ENCODE measurements at regions not wholly inside any gene's neighbourhood (a gene's known extent, or its start where the extent isn't known, plus 50 kb on each side); places are given as distances from the start of the nearest gene placed in this dataset.

- Histone ChIP-seq H3K27me3 (ENCODE audit: control insufficient read depth, insufficient read depth, low read length) (no peaks in the 10 kb centered on the region), H3K36me3 (replicated peaks; ENCODE audit: control insufficient read depth, insufficient read depth, low read length) (no peaks in the 10 kb centered on the region), H3K4me3 (ENCODE audit: insufficient read depth, low read depth, low read length) (no peak overlapping the region)
- DNase-seq, result no peak
These were observed 233.7 kb downstream of the TFCP2L1 start for GRCh38 chr2:121051311-121051710.

GRCh38 chr2:121052023-121052422 is 233.0 kb downstream of the TFCP2L1 start:
- Histone ChIP-seq H3K36me3 (replicated peaks; ENCODE audit: control insufficient read depth, insufficient read depth, low read length) (no peaks in the 10 kb centered on the region), H3K27me3 (ENCODE audit: control insufficient read depth, insufficient read depth, low read length) (no peaks in the 10 kb centered on the region), H3K4me3 (ENCODE audit: insufficient read depth, low read depth, low read length) (no peak overlapping the region)
- peak; percentile 28 for DNase-seq

DNA sequence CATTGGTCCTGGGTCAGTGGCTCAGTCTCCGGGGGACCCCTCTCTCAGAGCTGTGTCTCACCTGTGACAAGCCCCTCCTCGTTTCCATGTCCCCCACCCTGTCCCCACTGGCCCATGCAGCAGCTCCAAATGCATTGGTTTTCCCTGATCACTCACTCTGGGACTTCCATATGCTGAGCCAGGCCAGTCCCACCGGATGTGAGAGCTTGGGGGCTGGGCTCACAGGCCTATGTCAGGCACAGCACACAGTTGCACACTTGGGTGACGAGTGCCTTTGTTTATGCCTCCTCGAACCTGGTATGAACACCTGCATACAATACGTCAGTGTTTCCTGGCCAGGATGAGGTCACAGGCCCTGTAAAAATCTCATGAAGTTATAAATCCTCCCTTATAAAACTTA is 232.5 kb downstream of the TFCP2L1 start:
- no peaks in the 10 kb centered on the region for H3K36me3 ChIP-seq (replicated peaks; ENCODE audit: control insufficient read depth, insufficient read depth, low read length)
- no peak overlapping the region for H3K4me3 ChIP-seq (ENCODE audit: insufficient read depth, low read depth, low read length)
- DNase-seq, result no peak
- no peaks in the 10 kb centered on the region for H3K27me3 ChIP-seq (ENCODE audit: control insufficient read depth, insufficient read depth, low read length)

DNA sequence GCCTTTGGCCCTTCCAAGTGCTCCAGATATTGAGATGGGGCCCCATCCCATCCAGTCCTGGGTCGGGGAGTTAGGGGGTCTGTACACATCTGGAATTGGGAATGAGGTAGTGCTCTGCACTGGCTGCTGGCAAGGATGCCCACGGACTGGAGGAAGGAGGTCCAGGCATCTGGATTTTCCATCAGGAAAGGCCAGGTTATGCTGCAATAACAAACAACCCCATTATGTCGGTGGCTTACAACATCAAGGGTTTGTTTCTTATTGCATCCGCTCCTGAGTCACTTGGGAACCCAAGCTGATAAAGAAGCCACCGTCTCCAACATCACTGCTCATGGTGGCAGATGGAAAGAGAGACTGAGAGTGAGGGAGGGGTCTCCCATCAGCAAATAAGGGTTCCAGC is 229.9 kb downstream of the TFCP2L1 start:
- H3K27me3 ChIP-seq (ENCODE audit: control insufficient read depth, insufficient read depth, low read length), result no peaks in the 10 kb centered on the region
- no peaks in the 10 kb centered on the region for H3K36me3 ChIP-seq (replicated peaks; ENCODE audit: control insufficient read depth, insufficient read depth, low read length)
- DNase-seq, result no peak
- H3K4me3 ChIP-seq (ENCODE audit: insufficient read depth, low read depth, low read length), result no peak overlapping the region

GRCh38 chr2:121055501-121055900 is 229.5 kb downstream of the TFCP2L1 start:
- no peak for DNase-seq
- Histone ChIP-seq H3K27me3 (ENCODE audit: control insufficient read depth, insufficient read depth, low read length) (no peaks in the 10 kb centered on the region), H3K4me3 (ENCODE audit: insufficient read depth, low read depth, low read length) (no peak overlapping the region), H3K36me3 (replicated peaks; ENCODE audit: control insufficient read depth, insufficient read depth, low read length) (no peaks in the 10 kb centered on the region)

GRCh38 chr2:121058852-121059558 is 226.0 kb downstream of the TFCP2L1 start:
- Histone ChIP-seq H3K4me3 (ENCODE audit: insufficient read depth, low read depth, low read length) (no peak overlapping the region), H3K36me3 (replicated peaks; ENCODE audit: control insufficient read depth, insufficient read depth, low read length) (no peaks in the 10 kb centered on the region), H3K27me3 (ENCODE audit: control insufficient read depth, insufficient read depth, low read length) (no peaks in the 10 kb centered on the region)
- no peak for DNase-seq

- Histone ChIP-seq H3K27me3 (ENCODE audit: control insufficient read depth, insufficient read depth, low read length) (no peaks in the 10 kb centered on the region), H3K4me3 (ENCODE audit: insufficient read depth, low read depth, low read length) (no peak overlapping the region)
- no peak for DNase-seq
These were observed 225.1 kb downstream of the TFCP2L1 start for GRCh38 chr2:121059651-121060649.

GRCh38 chr2:121061633-121062032 is 223.4 kb downstream of the TFCP2L1 start:
- Histone ChIP-seq H3K36me3 (replicated peaks; ENCODE audit: control insufficient read depth, insufficient read depth, low read length) (no peaks in the 10 kb centered on the region), H3K27me3 (ENCODE audit: control insufficient read depth, insufficient read depth, low read length) (no peaks in the 10 kb centered on the region; the same call in 1 of the 2 replicates), H3K4me3 (ENCODE audit: insufficient read depth, low read depth, low read length) (no peak overlapping the region)
- DNase-seq, result no peak

More at GRCh38 chr2:121059651-121060649, 225.1 kb downstream of the TFCP2L1 start:
- no peaks in the 10 kb centered on the region for H3K36me3 ChIP-seq (replicated peaks; ENCODE audit: control insufficient read depth, insufficient read depth, low read length)

GRCh38 chr2:121063471-121063870 is 221.5 kb downstream of the TFCP2L1 start:
- DNase-seq, result no peak
- Histone ChIP-seq H3K27me3 (ENCODE audit: control insufficient read depth, insufficient read depth, low read length) (no peaks in the 10 kb centered on the region; the same call in 1 of the 2 replicates), H3K4me3 (ENCODE audit: insufficient read depth, low read depth, low read length) (no peak overlapping the region), H3K36me3 (replicated peaks; ENCODE audit: control insufficient read depth, insufficient read depth, low read length) (no peaks in the 10 kb centered on the region)

- Histone ChIP-seq H3K36me3 (replicated peaks; ENCODE audit: control insufficient read depth, insufficient read depth, low read length) (no peaks in the 10 kb centered on the region), H3K4me3 (ENCODE audit: insufficient read depth, low read depth, low read length) (no peak overlapping the region), H3K27me3 (ENCODE audit: control insufficient read depth, insufficient read depth, low read length) (no peaks in the 10 kb centered on the region; the same call in 1 of the 2 replicates)
- DNase-seq, result no peak
These were observed 220.8 kb downstream of the TFCP2L1 start for GRCh38 chr2:121064186-121064585.

DNA sequence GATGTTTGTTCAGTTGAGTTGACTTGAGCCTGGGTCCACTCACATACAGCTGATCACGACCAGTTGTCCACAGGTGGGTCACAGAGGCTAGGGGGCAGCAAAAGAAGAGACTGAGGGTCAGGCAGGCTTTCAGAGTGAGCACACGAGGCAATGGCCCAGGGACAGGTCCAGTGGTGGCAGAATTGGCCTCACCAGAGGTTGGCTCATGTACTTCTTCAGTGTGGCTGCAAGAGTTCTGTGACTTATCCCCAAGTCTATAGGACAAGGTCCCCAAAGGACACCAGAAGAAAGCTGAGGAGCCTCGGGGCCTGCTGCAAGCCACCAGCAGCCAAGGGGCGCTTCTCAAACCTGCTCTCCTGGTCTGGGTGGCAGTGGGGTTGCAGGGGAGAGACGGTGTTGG is 219.8 kb downstream of the TFCP2L1 start:
- H3K4me3 ChIP-seq (ENCODE audit: insufficient read depth, low read depth, low read length), result no peak overlapping the region
- DNase-seq, result no peak
- no peaks in the 10 kb centered on the region for H3K36me3 ChIP-seq (replicated peaks; ENCODE audit: control insufficient read depth, insufficient read depth, low read length)
- no peaks in the 10 kb centered on the region; the same call in 1 of the 2 replicates for H3K27me3 ChIP-seq (ENCODE audit: control insufficient read depth, insufficient read depth, low read length)

DNA sequence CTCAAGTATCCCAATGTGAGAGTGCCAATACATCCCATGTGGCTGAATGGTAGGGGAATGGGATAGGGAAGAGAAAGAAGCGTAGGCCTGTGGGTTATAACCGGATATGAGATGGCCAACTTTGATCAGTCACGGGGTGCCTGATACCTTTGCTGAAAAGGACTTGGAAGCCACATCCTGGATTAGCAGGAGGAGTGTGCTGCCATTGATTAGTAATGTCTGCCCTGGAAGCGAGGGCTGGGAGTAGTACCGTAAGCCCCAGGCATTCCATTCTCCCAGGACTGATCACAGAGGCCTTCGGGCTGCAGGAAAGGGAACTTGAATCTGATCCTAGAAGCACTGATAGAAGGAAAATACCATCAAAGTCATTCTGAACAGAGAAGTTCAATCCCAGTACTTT is 218.5 kb downstream of the TFCP2L1 start:
- H3K36me3 ChIP-seq (replicated peaks; ENCODE audit: control insufficient read depth, insufficient read depth, low read length), result no peaks in the 10 kb centered on the region
- no peak overlapping the region for H3K4me3 ChIP-seq (ENCODE audit: insufficient read depth, low read depth, low read length)
- no peaks in the 10 kb centered on the region; the same call in 1 of the 2 replicates for H3K27me3 ChIP-seq (ENCODE audit: control insufficient read depth, insufficient read depth, low read length)
- DNase-seq, result peak; percentile 86

DNA sequence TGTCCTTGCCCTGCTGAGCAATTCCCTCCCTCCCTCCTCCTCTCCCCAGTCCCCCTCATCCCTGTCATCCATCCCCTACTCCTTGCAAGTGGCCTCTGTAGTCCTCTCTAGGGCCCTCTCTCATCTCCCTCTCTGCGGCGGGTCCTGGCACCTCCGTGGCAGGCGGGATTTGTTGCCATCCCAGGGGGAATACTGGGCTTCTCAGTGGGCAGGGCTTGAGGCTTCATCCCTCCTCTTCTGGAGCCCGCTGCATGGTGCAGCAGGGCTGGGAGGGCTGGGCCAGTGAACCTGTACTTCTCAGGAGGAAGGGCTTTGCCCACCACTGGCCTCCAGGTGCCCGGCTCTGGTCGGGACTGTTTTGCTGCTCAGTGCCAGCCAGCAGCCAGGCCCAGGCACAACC is 216.2 kb downstream of the TFCP2L1 start:
- DNase-seq, result no peak
- H3K36me3 ChIP-seq (replicated peaks; ENCODE audit: control insufficient read depth, insufficient read depth, low read length), result no peaks in the 10 kb centered on the region

DNA sequence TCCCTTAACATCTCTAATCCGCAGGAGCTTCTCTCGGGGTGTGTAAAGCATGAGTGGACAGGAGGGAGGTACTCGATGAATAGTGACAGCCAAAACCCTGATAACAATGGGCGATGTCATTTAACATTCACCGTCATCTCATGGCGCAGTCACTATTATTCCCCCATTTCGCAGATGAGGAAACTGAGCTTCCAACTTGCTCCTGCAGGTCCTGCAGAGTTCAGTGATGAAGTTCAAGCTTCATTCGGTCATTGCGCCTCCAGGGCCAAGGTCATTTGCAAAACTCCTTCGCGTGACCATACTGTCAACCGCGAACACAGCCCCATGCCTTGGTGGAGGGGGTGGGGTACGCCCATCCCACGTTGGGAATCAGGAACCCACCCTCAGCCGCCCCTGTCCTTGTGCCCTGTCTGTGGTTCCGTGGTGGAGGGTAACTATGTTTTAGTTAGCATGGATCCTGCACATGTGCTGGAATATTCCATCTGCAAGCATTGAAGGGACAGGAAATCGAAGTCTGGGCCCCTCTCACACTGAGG is 215.5 kb downstream of the TFCP2L1 start:
- no peak overlapping the region for H3K4me3 ChIP-seq (ENCODE audit: insufficient read depth, low read depth, low read length)
- H3K36me3 ChIP-seq (replicated peaks; ENCODE audit: control insufficient read depth, insufficient read depth, low read length), result no peaks in the 10 kb centered on the region
- H3K27me3 ChIP-seq (ENCODE audit: control insufficient read depth, insufficient read depth, low read length), result no peaks in the 10 kb centered on the region; the same call in 1 of the 2 replicates
- no peak for DNase-seq

More for the DNA sequence above, 216.2 kb downstream of the TFCP2L1 start:
- Histone ChIP-seq H3K4me3 (ENCODE audit: insufficient read depth, low read depth, low read length) (no peak overlapping the region), H3K27me3 (ENCODE audit: control insufficient read depth, insufficient read depth, low read length) (no peaks in the 10 kb centered on the region; the same call in 1 of the 2 replicates)
